ENCODE measurements at regions not wholly inside any gene's neighbourhood (a gene's known extent, or its start where the extent isn't known, plus 50 kb on each side); places are given as distances from the start of the nearest gene placed in this dataset.

GRCh38 chr9:13726746-13727145, 447.3 kb upstream of the MPDZ start:
- no peak overlapping the region for H2AFZ ChIP-seq
- H3K27ac ChIP-seq (ENCODE audit: low read depth) = no peak overlapping the region
- ATAC-seq = no peak
- H3K4me3 Mint-ChIP-seq = no peak overlapping the region
- H3K9me3 Mint-ChIP-seq = no peaks in the 10 kb centered on the region; the same call in 2 of the 3 replicates
- no peak for DNase-seq (ENCODE audit: low spot score)
- no peaks in the 10 kb centered on the region for H3K36me3 ChIP-seq (ENCODE audit: insufficient read depth)
- H4K20me1 ChIP-seq (replicated peaks; ENCODE audit: insufficient read depth) = no peaks in the 10 kb centered on the region
- no peak overlapping the region for H3K27ac Mint-ChIP-seq
- H3F3A ChIP-seq (replicated peaks; ENCODE audit: low read depth) = no peaks in the 10 kb centered on the region
- no peaks in the 10 kb centered on the region for H3K9me2 ChIP-seq (ENCODE audit: insufficient read depth)
- no peaks in the 10 kb centered on the region for H3K4me1 ChIP-seq (ENCODE audit: insufficient read depth)
- no peaks in the 10 kb centered on the region for H3K79me2 ChIP-seq (replicated peaks; ENCODE audit: insufficient read depth)
- no peak overlapping the region for H3K4me2 ChIP-seq
- no peak for TF ChIP-seq EZH2 (IDR thresholded peaks at IDR 0.05; ENCODE audit: low read depth, unreplicated experiment)
- no peak for TF ChIP-seq STAT1 (IDR thresholded peaks at IDR 0.05; ENCODE audit: unreplicated experiment)
- no peak for TF ChIP-seq ZNF462 (CRISPR knock-in tag; IDR thresholded peaks at IDR 0.05)
- TF ChIP-seq ZNF331 (CRISPR knock-in tag; IDR thresholded peaks at IDR 0.05; ENCODE audit: low read depth) = no peak
- TF ChIP-seq, protein P1, sequence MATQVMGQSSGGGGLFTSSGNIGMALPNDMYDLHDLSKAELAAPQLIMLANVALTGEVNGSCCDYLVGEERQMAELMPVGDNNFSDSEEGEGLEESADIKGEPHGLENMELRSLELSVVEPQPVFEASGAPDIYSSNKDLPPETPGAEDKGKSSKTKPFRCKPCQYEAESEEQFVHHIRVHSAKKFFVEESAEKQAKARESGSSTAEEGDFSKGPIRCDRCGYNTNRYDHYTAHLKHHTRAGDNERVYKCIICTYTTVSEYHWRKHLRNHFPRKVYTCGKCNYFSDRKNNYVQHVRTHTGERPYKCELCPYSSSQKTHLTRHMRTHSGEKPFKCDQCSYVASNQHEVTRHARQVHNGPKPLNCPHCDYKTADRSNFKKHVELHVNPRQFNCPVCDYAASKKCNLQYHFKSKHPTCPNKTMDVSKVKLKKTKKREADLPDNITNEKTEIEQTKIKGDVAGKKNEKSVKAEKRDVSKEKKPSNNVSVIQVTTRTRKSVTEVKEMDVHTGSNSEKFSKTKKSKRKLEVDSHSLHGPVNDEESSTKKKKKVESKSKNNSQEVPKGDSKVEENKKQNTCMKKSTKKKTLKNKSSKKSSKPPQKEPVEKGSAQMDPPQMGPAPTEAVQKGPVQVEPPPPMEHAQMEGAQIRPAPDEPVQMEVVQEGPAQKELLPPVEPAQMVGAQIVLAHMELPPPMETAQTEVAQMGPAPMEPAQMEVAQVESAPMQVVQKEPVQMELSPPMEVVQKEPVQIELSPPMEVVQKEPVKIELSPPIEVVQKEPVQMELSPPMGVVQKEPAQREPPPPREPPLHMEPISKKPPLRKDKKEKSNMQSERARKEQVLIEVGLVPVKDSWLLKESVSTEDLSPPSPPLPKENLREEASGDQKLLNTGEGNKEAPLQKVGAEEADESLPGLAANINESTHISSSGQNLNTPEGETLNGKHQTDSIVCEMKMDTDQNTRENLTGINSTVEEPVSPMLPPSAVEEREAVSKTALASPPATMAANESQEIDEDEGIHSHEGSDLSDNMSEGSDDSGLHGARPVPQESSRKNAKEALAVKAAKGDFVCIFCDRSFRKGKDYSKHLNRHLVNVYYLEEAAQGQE (IDR thresholded peaks at IDR 0.05; ENCODE audit: unreplicated experiment) = no peak
- no peak for TF ChIP-seq POLR2AphosphoS5 (IDR thresholded peaks at IDR 0.05; ENCODE audit: low read depth)
- no peak for TF ChIP-seq ZNF114 (CRISPR knock-in tag; IDR thresholded peaks at IDR 0.05)
- no peak for TF ChIP-seq CREB1 (CRISPR knock-in tag; IDR thresholded peaks at IDR 0.05; ENCODE audit: low read depth)
- no peak for TF ChIP-seq NANOG (IDR thresholded peaks at IDR 0.05; ENCODE audit: borderline replicate concordance)
- no peak for TF ChIP-seq JUNB (IDR thresholded peaks at IDR 0.05; ENCODE audit: unreplicated experiment)
- no peak for TF ChIP-seq EZH2phosphoT487 (IDR thresholded peaks at IDR 0.05; ENCODE audit: unreplicated experiment)
- TF ChIP-seq CTCF (conservative IDR thresholded peaks at IDR 0.05; ENCODE audit: low read depth in 2 of 2) = no peak
- TF ChIP-seq, protein P2, sequence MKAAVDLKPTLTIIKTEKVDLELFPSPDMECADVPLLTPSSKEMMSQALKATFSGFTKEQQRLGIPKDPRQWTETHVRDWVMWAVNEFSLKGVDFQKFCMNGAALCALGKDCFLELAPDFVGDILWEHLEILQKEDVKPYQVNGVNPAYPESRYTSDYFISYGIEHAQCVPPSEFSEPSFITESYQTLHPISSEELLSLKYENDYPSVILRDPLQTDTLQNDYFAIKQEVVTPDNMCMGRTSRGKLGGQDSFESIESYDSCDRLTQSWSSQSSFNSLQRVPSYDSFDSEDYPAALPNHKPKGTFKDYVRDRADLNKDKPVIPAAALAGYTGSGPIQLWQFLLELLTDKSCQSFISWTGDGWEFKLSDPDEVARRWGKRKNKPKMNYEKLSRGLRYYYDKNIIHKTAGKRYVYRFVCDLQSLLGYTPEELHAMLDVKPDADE (IDR thresholded peaks at IDR 0.05) = no peak
- no peaks in the 10 kb centered on the region for H3K27me3 ChIP-seq (ENCODE audit: insufficient read depth)
- no peaks in the 10 kb centered on the region for H3K4me1 Mint-ChIP-seq
- H3K36me3 Mint-ChIP-seq (ENCODE audit: low read depth) = no peaks in the 10 kb centered on the region
- H3K4me3 ChIP-seq = no peak overlapping the region
- peaks cover 2% of the 10 kb centered on the region for H3K27me3 Mint-ChIP-seq (ENCODE audit: insufficient read depth, low read depth, poor library complexity)

Measured in GM23338 (cell line).